ENCODE measurements at regions not wholly inside any gene's neighbourhood (a gene's known extent, or its start where the extent isn't known, plus 50 kb on each side); places are given as distances from the start of the nearest gene placed in this dataset.

GRCh38 chr11:23217072-23217471 lies 356.8 kb upstream of the CCDC179 start:
- TF ChIP-seq CTCF (IDR thresholded peaks at IDR 0.05) (no peak), POLR2AphosphoS5 (IDR thresholded peaks at IDR 0.05; ENCODE audit: insufficient read depth in 1 of 2, low read depth in 1 of 2) (no peak)
